T-cell (primary cell): ENCODE measurements at regions not wholly inside any gene's neighbourhood (a gene's known extent, or its start where the extent isn't known, plus 50 kb on each side); places are given as distances from the start of the nearest gene placed in this dataset.

ENCODE experiments used
- ATAC-seq, 4 experiments: fragments of 200-7000 bp in 3 of 4; fragments of 150-1000 bp in 1 of 4; cut with Tn5 transposase; replicated peaks in 1 of 4; 1 replicate in 3 of 4; 2 replicates in 1 of 4; pipeline ENCODE4 v1.10.0; 2021; ENCODE audit warnings: moderate library complexity in 3 of 4, mild to moderate bottlenecking in 2 of 4, moderate number of reproducible peaks in 1 of 4
- CTCF ChIA-PET, 2 donors: fragments of 300-600 bp; sonication (Branson Sonifier 250); formaldehyde crosslinking; loops; one replicate each; lab custom pipeline; 2022; ENCODE audit warnings: antibody characterized with exemption in 2 of 2; lab: Charles Lee
- POLR2A ChIA-PET, 2 donors: fragments of 300-600 bp; sonication (Branson Sonifier 250); formaldehyde crosslinking; loops; one replicate each; lab custom pipeline; 2022; ENCODE audit warnings: antibody characterized with exemption in 2 of 2; lab: Charles Lee
- DNase-seq, 35 experiments: peaks; one replicate each; pipeline versions ENCODE4 v3.0.0 to v3.0.0-alpha.2; 2013 to 2023
- H3K27ac ChIP-seq: one replicate; pipeline ENCODE4 v1.5.1; 2013; ENCODE audit warnings: low read length
- H3K27me3 ChIP-seq, 2 experiments: replicated peaks in 1 of 2; 1 replicate in 1 of 2; 2 replicates in 1 of 2; pipeline versions ENCODE4 v1.6.1 to v1.7.0; 2013; ENCODE audit warnings: low read length in 1 of 2, mixed read lengths in 1 of 2; ENCODE audit not compliant: control insufficient read depth in 2 of 2, insufficient read depth in 2 of 2; ENCODE audit errors: extremely low read depth in 1 of 2
- H3K36me3 ChIP-seq, 2 donors: 1 replicate in 1 of 2; 2 replicates in 1 of 2; pipeline versions ENCODE4 v1.6.1 to v1.7.0; 2013; ENCODE audit warnings: low read length in 1 of 2; ENCODE audit not compliant: control insufficient read depth in 2 of 2, insufficient read depth in 1 of 2; ENCODE audit errors: extremely low read depth in 1 of 2
- H3K4me1 ChIP-seq, 2 experiments: 1 replicate in 1 of 2; 2 replicates in 1 of 2; pipeline versions ENCODE4 v1.6.1 to v1.7.0; 2013; ENCODE audit warnings: low read length in 2 of 2, mixed read lengths in 1 of 2; ENCODE audit not compliant: insufficient read depth in 2 of 2, control insufficient read depth in 1 of 2; ENCODE audit errors: extremely low read depth in 1 of 2
- H3K4me3 ChIP-seq, 2 donors: 1 replicate in 1 of 2; 2 replicates in 1 of 2; pipeline versions ENCODE4 v1.5.1 to v1.7.0; 2013; ENCODE audit warnings: mild to moderate bottlenecking in 2 of 2, low read length in 1 of 2, moderate library complexity in 1 of 2; ENCODE audit not compliant: control insufficient read depth in 1 of 2; ENCODE audit errors: extremely low read depth in 1 of 2
- H3K9me3 ChIP-seq: 2 replicates; pipeline ENCODE4 v1.7.0; 2013
- H3K27ac Mint-ChIP-seq, 2 donors: one replicate each; pipeline ENCODE4 v1.8.0; 2020 to 2021; ENCODE audit warnings: mild to moderate bottlenecking in 2 of 2, mixed read lengths in 2 of 2
- H3K27me3 Mint-ChIP-seq, 2 donors: one replicate each; pipeline ENCODE4 v1.8.0; 2021 to 2022; ENCODE audit warnings: mixed read lengths in 2 of 2
- H3K36me3 Mint-ChIP-seq: one replicate; pipeline ENCODE4 v1.8.0; 2021; ENCODE audit warnings: mixed read lengths
- H3K4me1 Mint-ChIP-seq, 3 donors: one replicate each; pipeline ENCODE4 v1.8.0; 2020 to 2022; ENCODE audit warnings: mixed read lengths in 3 of 3, mild to moderate bottlenecking in 1 of 3
- H3K4me3 Mint-ChIP-seq, 3 donors: one replicate each; pipeline ENCODE4 v1.8.0; 2020 to 2022; ENCODE audit warnings: mild to moderate bottlenecking in 3 of 3, mixed read lengths in 3 of 3, moderate library complexity in 3 of 3
- H3K9me3 Mint-ChIP-seq, 3 donors: one replicate each; pipeline ENCODE4 v1.8.0; 2020 to 2022; ENCODE audit warnings: mixed read lengths in 3 of 3
- WGBS: methylation state at CpG from one replicate; pipeline ENCODE4 v1.1.5; 2013; ENCODE audit warnings: missing lambda C conversion rate; ENCODE audit not compliant: insufficient coverage; 5-methylcytosine and 5-hydroxymethylcytosine counted together

DNA sequence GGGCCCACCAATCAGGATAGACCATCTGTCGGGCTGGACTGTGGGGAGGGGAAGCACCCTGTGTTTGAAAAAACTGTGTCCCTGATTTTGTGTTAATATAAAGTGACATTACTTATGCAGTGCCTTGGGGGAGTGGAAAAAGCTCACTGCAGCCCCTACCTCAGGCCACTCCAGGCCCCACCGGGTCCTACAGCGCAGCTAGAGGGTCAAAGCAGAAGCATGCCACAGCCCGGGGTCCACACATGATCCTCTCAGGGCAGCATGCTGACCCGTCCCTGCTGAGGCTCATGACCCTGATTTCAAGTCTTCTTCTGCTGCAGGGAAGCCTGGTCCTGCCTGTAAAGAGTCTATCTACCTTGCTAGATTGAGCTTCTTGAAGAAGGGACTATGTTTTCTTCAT, 133.0 kb upstream of the PLCB4 start:
- H3K4me3 ChIP-seq, result no peak overlapping the region
- ChIA-PET CTCF (no interaction called here), POLR2A (no interaction called here)
- H3K27me3 Mint-ChIP-seq, result no peaks in the 10 kb centered on the region
- WGBS, result 82% methylated on average over 4 of the region's 5 CpGs
- no peak for ATAC-seq
- H3K9me3 ChIP-seq, result no peaks in the 10 kb centered on the region
- peaks cover 0 to 4% (median 2%) of the 10 kb centered on the region in 3 donors for H3K9me3 Mint-ChIP-seq
- H3K36me3 Mint-ChIP-seq, result no peaks in the 10 kb centered on the region
- no peak for DNase-seq
- no peaks in the 10 kb centered on the region for H3K36me3 ChIP-seq
- H3K4me3 Mint-ChIP-seq, result no peak overlapping the region
- H3K27ac ChIP-seq, result no peak overlapping the region
- H3K4me1 Mint-ChIP-seq, result no peaks in the 10 kb centered on the region
- H3K27ac Mint-ChIP-seq, result no peak overlapping the region
- no peaks in the 10 kb centered on the region for H3K4me1 ChIP-seq
- no peaks in the 10 kb centered on the region for H3K27me3 ChIP-seq

DNA sequence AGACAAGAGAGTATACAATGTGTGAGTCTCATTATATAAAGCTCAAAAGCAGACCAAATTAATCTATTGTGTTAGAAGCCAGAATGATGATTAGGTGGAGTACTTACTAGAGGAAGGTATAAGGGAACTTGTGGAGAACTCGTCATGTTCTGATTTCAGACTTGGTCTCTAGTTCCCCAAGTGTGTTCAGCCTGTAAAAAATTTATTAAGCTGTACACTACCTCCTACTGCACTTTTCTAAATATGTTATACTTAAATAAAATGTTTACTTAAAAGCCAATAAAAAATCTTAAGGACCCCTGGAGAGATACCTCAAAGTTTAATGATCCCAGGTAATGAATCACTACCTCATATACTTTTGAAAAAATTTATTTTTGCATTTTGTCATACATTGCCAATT, 130.4 kb upstream of the PLCB4 start:
- no peak for ATAC-seq
- ChIA-PET CTCF (no interaction called here), POLR2A (no interaction called here)
- no peak for DNase-seq
- Mint-ChIP-seq H3K27ac (no peak overlapping the region), H3K9me3 (peaks cover 0 to 4% (median 2%) of the 10 kb centered on the region in 3 donors), H3K27me3 (no peaks in the 10 kb centered on the region), H3K4me3 (no peak overlapping the region), H3K36me3 (no peaks in the 10 kb centered on the region), H3K4me1 (no peaks in the 10 kb centered on the region)
- no peak overlapping the region for H3K27ac ChIP-seq
- no CpG with 5 or more reads among the region's 1 CpG for WGBS
- no peak overlapping the region for H3K4me3 ChIP-seq
- no peaks in the 10 kb centered on the region for H3K4me1 ChIP-seq
- no peaks in the 10 kb centered on the region for H3K27me3 ChIP-seq
- no peaks in the 10 kb centered on the region for H3K36me3 ChIP-seq
- H3K9me3 ChIP-seq, result no peaks in the 10 kb centered on the region

DNA sequence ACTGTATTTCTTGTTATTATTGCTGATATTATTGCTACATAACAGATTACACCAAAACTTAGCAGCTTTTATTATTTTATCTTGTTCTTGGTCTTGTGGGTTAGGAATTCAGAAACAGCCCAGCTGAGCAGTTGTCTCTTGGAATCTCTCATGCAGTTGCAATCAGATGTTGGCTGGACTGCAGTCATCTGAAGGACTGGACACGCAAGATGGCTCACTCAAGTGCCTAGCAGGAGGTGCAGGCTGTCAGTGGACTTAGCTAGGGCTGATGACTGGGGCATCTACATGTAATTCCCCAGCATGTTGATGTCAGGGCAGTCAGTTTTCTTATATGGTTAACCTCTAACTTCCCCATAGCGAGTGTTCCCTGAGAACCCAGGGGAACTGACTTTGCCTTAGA, 128.6 kb upstream of the PLCB4 start:
- POLR2A ChIA-PET, result no interaction called here
- 60% methylated on average over 1 of the region's 2 CpGs for WGBS
- no peaks in the 10 kb centered on the region for H3K27me3 Mint-ChIP-seq

DNA sequence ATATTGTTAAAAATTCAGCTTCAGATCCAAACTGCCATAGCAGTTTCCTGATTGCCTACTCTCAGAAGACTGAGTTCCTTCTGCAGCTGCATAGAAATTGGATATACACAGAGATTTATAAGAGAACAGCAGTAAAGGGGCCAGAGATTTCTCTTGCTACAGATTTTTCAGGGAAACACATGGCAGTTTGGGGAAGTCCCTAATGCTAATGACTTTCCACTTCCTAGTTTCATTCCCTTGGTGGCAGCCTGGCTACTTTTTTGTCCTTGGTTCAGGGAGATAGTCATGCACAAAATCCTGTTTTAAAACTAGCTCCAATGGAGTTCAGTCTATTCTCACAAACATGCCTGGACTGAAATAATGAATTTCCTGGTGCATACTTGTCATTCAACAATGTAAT, 125.3 kb upstream of the PLCB4 start:
- POLR2A ChIA-PET, result no interaction called here
- no peaks in the 10 kb centered on the region for H3K27me3 ChIP-seq
- Mint-ChIP-seq H3K4me3 (no peak overlapping the region), H3K36me3 (no peaks in the 10 kb centered on the region), H3K4me1 (no peaks in the 10 kb centered on the region), H3K27ac (no peak overlapping the region), H3K27me3 (no peaks in the 10 kb centered on the region), H3K9me3 (peaks cover 0 to 2% (median 0%) of the 10 kb centered on the region in 3 donors)
- H3K36me3 ChIP-seq, result no peaks in the 10 kb centered on the region
- DNase-seq (no peak), ATAC-seq (no peak)
- H3K27ac ChIP-seq, result no peak overlapping the region
- CTCF ChIA-PET, result no interaction called here
- H3K4me3 ChIP-seq, result no peak overlapping the region
- no peaks in the 10 kb centered on the region for H3K9me3 ChIP-seq
- no peaks in the 10 kb centered on the region for H3K4me1 ChIP-seq

More for the DNA sequence above, 128.6 kb upstream of the PLCB4 start:
- H3K4me3 Mint-ChIP-seq, result no peak overlapping the region
- CTCF ChIA-PET, result no interaction called here
- ATAC-seq, result no peak
- H3K9me3 Mint-ChIP-seq, result peaks cover 0 to 2% (median 2%) of the 10 kb centered on the region in 3 donors
- no peaks in the 10 kb centered on the region for H3K4me1 ChIP-seq
- no peak for DNase-seq
- no peak overlapping the region for H3K27ac Mint-ChIP-seq
- H3K4me1 Mint-ChIP-seq, result no peaks in the 10 kb centered on the region
- no peaks in the 10 kb centered on the region for H3K9me3 ChIP-seq
- no peaks in the 10 kb centered on the region for H3K27me3 ChIP-seq
- no peaks in the 10 kb centered on the region for H3K36me3 Mint-ChIP-seq
- H3K27ac ChIP-seq, result no peak overlapping the region
- H3K4me3 ChIP-seq, result no peak overlapping the region
- no peaks in the 10 kb centered on the region for H3K36me3 ChIP-seq

DNA sequence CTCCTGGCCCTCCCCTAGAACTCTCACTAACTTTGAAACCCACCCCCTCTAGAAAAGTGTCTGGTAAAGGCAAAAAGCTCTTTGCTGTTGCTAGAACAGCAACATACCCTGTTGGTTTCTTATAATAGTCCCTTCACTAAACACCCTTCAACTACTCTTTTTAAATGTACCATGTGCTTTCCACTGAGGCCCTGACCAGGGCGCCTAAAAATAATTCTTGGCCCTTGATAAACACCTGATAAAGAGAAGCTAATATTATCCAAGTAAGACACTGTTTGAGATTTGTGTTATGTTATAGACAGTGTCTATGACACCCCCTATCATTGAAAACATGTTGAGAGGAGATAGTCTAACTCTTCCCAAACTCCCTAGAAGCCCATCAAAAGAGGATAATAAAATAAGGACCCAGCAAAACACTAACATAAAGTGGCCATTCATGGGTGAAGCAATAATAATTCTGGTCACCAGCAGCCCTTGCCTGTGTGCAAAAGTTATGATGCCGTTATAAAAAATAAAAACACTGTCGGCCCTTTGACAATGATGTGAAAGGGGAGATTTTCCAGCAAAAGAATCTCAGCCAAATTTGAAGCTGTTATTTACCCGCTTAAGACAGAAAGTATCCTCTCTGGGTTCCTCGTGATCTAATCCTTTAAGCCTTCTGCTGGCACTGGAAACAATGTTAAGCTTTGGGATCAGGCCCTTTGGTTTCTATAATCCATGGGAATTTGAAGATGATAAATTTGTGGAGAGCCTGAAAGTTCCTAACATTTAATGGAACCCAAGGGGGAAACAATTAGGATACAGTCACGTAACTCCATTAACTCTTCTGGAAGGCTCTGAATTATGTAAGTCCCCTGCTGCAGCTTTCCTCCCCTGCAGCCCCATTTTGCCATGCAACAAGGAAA, 122.6 kb upstream of the PLCB4 start:
- Mint-ChIP-seq H3K4me3 (no peak overlapping the region), H3K27ac (no peak overlapping the region), H3K9me3 (peaks cover 0 to 2% (median 0%) of the 10 kb centered on the region in 3 donors), H3K4me1 (no peaks in the 10 kb centered on the region), H3K27me3 (no peaks in the 10 kb centered on the region), H3K36me3 (no peaks in the 10 kb centered on the region)
- Histone ChIP-seq H3K4me3 (no peak overlapping the region), H3K9me3 (no peaks in the 10 kb centered on the region), H3K27ac (no peak overlapping the region), H3K27me3 (no peaks in the 10 kb centered on the region), H3K36me3 (no peaks in the 10 kb centered on the region), H3K4me1 (no peaks in the 10 kb centered on the region)
- ChIA-PET POLR2A (no interaction called here), CTCF (no interaction called here)
- ATAC-seq, result no peak
- WGBS, result 100% methylated on average over 2 of the region's 6 CpGs
- DNase-seq, result no peak

DNA sequence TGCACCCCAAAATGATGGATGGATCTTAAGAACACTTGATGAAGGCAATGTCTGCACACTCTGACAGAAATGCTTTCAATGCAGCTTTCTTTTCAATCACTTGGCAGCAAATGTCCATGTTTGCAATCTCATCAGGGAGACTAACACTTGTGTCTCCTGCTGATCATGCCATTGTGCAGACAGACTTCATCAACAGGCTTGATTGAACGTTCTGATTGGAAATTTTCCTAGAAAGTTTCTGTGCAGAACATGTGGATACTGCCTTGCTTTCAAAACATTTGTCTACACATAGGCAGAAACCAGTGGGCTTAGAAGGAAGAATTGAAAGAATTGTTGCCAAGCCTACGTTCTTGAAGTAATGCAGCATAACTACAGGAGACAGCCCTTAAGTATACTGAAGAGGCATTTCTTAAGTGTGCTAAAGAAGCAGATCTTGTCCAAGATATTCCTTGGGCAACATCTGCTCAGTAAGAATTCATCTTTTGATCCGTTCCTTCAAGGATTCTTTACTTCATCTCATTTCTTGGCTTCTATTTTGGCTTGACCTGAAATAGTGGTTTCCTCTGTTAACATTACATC, 120.4 kb upstream of the PLCB4 start:
- Histone ChIP-seq H3K36me3 (no peaks in the 10 kb centered on the region), H3K27ac (no peak overlapping the region), H3K4me3 (no peak overlapping the region), H3K27me3 (no peaks in the 10 kb centered on the region), H3K4me1 (no peaks in the 10 kb centered on the region), H3K9me3 (no peaks in the 10 kb centered on the region)
- CTCF ChIA-PET, result no interaction called here
- no peak overlapping the region for H3K27ac Mint-ChIP-seq
- WGBS, result 60% methylated on average over 2 of the region's 3 CpGs
- no peak overlapping the region for H3K4me3 Mint-ChIP-seq
- no peaks in the 10 kb centered on the region for H3K36me3 Mint-ChIP-seq
- H3K9me3 Mint-ChIP-seq, result peaks cover 0 to 2% (median 0%) of the 10 kb centered on the region in 3 donors
- ATAC-seq (no peak), DNase-seq (no peak)
- no peaks in the 10 kb centered on the region for H3K27me3 Mint-ChIP-seq
- POLR2A ChIA-PET, result no interaction called here
- no peaks in the 10 kb centered on the region for H3K4me1 Mint-ChIP-seq
